Fibroblast of mammary gland (primary cell): ENCODE measurements at regions not wholly inside any gene's neighbourhood (a gene's known extent, or its start where the extent isn't known, plus 50 kb on each side); places are given as distances from the start of the nearest gene placed in this dataset.

Experiments
- DNase-seq: peaks from one replicate; pipeline ENCODE4 v3.0.0-alpha.2; 2010; ENCODE audit warnings: low read depth
- H3K4me3 ChIP-seq: 2 replicates; pipeline ENCODE4 v1.5.1; 2011; ENCODE audit warnings: low read depth, mild to moderate bottlenecking, low read length, moderate library complexity; ENCODE audit not compliant: control insufficient read depth
- CTCF ChIP-seq: conservative IDR thresholded peaks from 2 replicates; pipeline ENCODE4 v1.5.1; 2011; ENCODE audit warnings: low read depth, low read length, inconsistent platforms; ENCODE audit not compliant: control insufficient read depth, insufficient read depth

- no peak for DNase-seq
- TF ChIP-seq CTCF = no peak
- no peak overlapping the region for H3K4me3 ChIP-seq
Observed at GRCh38 chr16:85430523-85431421, 182.3 kb upstream of the GSE1 start.

GRCh38 chr16:85431431-85432124 is 181.5 kb upstream of the GSE1 start:
- H3K4me3 ChIP-seq = no peak overlapping the region
- no peak for DNase-seq

GRCh38 chr16:85432606-85433005 is 180.5 kb upstream of the GSE1 start:
- no peak for DNase-seq
- no peak overlapping the region for H3K4me3 ChIP-seq
- no peak for TF ChIP-seq CTCF

More at GRCh38 chr16:85431431-85432124, 181.5 kb upstream of the GSE1 start:
- no peak for TF ChIP-seq CTCF

GRCh38 chr16:85433477-85433876 is 179.6 kb upstream of the GSE1 start:
- no peak for TF ChIP-seq CTCF
- H3K4me3 ChIP-seq = no peak overlapping the region
- no peak for DNase-seq

- no peak for DNase-seq
- no peak overlapping the region for H3K4me3 ChIP-seq
- no peak for TF ChIP-seq CTCF
Observed at GRCh38 chr16:85435286-85435685, 177.8 kb upstream of the GSE1 start.

GRCh38 chr16:85435700-85436099 is 177.4 kb upstream of the GSE1 start:
- DNase-seq = no peak
- no peak overlapping the region for H3K4me3 ChIP-seq
- no peak for TF ChIP-seq CTCF
